Fibroblast of mammary gland (primary cell): ENCODE measurements at regions not wholly inside any gene's neighbourhood (a gene's known extent, or its start where the extent isn't known, plus 50 kb on each side); places are given as distances from the start of the nearest gene placed in this dataset.
A peak's percentile ranks its signal among the peaks of the same experiment; 100 is the strongest.

Experiments
- DNase-seq: peaks from one replicate; pipeline ENCODE4 v3.0.0-alpha.2; 2010; ENCODE audit warnings: low read depth
- H3K4me3 ChIP-seq: 2 replicates; pipeline ENCODE4 v1.5.1; 2011; ENCODE audit warnings: low read depth, mild to moderate bottlenecking, low read length, moderate library complexity; ENCODE audit not compliant: control insufficient read depth
- CTCF ChIP-seq: conservative IDR thresholded peaks from 2 replicates; pipeline ENCODE4 v1.5.1; 2011; ENCODE audit warnings: low read depth, low read length, inconsistent platforms; ENCODE audit not compliant: control insufficient read depth, insufficient read depth

GRCh38 chr2:235384624-235385023, 109.2 kb upstream of the AGAP1 start:
- DNase-seq, result no peak
- H3K4me3 ChIP-seq, result no peak overlapping the region
- no peak for TF ChIP-seq CTCF

GRCh38 chr2:235389626-235390025, 104.2 kb upstream of the AGAP1 start:
- DNase-seq, result no peak
- H3K4me3 ChIP-seq, result no peak overlapping the region
- no peak for TF ChIP-seq CTCF

GRCh38 chr2:235390108-235390815, 103.6 kb upstream of the AGAP1 start:
- no peak for DNase-seq
- no peak for TF ChIP-seq CTCF

GRCh38 chr2:235390816-235391194, 103.0 kb upstream of the AGAP1 start:
- DNase-seq, result no peak
- TF ChIP-seq CTCF, result no peak
- H3K4me3 ChIP-seq, result no peak overlapping the region

More at GRCh38 chr2:235390108-235390815, 103.6 kb upstream of the AGAP1 start:
- no peak overlapping the region for H3K4me3 ChIP-seq

GRCh38 chr2:235391921-235392615, 101.8 kb upstream of the AGAP1 start:
- no peak for TF ChIP-seq CTCF
- no peak for DNase-seq
- H3K4me3 ChIP-seq, result no peak overlapping the region

- TF ChIP-seq CTCF, result no peak
- no peak overlapping the region for H3K4me3 ChIP-seq
- peak; percentile 92 for DNase-seq
Measured at GRCh38 chr2:235394278-235394828, 99.5 kb upstream of the AGAP1 start.
